Myocyte (in vitro differentiated cells): ENCODE measurements at regions not wholly inside any gene's neighbourhood (a gene's known extent, or its start where the extent isn't known, plus 50 kb on each side); places are given as distances from the start of the nearest gene placed in this dataset.
A peak's percentile ranks its signal among the peaks of the same experiment; 100 is the strongest.

ENCODE experiments used
- DNase-seq: peaks from one replicate; pipeline ENCODE4 v3.0.0-alpha.2; 2012; ENCODE audit warnings: low read depth

GRCh38 chr2:82636402-82637020, 1822.6 kb downstream of the SUCLG1 start:
- DNase-seq, result no peak

DNA sequence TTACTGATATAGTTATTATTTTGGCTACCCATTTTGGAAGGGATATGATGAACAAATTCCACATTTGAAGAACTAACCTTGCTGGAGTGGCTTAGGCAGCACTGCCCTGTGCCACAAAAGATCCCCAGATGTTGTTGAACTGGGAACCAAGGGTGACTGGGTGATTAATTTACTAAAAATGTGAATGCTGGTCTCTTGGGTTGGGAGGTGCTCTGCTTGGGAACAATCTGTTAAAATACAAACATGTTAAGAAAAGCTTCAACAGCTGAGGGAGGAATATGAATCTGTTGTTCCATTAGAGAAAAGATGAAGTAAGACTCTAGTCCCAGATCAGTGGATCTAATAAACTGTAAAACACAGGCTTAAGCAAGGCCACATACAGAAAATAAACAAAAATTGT, 1860.1 kb downstream of the SUCLG1 start:
- DNase-seq, result peak; percentile 10

GRCh38 chr2:82596581-82596980, 1862.5 kb downstream of the SUCLG1 start:
- no peak for DNase-seq

DNA sequence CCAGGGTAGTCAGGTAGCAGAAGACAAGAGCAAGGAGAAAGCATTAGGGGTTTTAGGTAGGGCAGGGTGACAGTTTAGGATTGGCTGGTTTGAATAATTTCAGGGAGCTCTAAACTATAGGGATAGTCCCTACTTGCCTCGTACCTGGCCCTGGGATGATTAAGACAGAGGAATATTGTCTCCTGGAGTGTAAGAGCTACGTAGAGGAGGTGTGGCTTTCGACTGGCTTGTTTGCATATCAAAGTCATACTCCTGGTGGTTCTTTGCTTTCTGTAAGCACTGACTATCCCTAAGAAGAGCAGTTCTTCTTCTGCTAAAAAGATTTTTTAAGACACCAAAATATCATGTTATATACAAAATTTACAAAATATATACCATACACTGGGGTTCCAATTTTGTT, 1867.4 kb downstream of the SUCLG1 start:
- DNase-seq, result no peak

- no peak for DNase-seq
These were observed 1882.4 kb downstream of the SUCLG1 start for GRCh38 chr2:82576656-82577055.

- DNase-seq, result no peak
These were observed 1919.8 kb downstream of the SUCLG1 start for GRCh38 chr2:82539280-82539621.

DNA sequence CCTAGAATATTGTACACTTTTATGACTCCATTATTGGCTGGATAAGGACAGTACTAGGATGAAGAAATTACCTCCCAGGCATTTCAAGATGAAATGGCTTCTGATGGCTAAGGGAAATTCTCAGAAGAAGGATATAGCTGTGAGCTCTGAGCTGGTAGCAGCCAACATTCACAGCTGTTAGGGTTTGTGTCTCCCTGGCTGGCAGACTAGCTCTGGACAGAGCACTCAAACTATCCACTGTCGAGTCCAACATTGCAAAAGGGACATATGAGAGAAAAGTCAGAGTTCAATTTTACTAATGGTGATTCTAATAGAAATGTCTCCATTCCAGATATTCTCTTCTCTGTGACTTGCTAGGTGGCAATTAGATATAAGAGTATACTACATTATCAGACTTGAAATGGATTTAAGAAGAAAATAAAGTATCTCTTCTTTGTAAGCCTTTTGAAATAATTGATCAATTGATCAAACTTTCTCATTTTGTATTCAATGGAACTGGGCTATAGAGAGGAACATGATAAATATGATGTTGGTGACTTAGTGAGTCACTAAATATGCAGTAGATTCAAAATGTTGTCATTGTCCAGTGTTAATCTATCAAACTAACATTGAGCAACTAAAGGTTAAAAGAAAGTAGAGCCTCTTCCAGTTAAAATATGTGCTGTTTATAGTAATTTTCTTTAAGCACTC, 1920.3 kb downstream of the SUCLG1 start:
- peak; percentile 54 for DNase-seq

DNA sequence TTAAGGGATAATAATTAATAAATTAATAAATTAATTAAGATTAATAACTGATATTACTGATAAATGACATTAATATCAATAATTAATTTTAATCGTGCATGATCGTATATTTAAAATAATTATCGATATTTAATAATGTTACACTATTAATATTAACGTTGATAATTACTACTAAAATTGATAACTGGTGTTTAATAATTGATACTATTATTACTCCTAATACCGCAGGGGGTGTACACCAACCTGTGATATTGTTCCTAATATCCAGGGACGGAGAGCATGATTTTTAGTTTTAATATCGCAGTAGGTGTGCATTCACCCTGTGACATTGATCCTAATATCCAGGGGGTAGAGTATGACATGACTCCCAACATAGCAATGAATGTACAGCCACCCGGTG, 1930.8 kb downstream of the SUCLG1 start:
- DNase-seq, result no peak

DNA sequence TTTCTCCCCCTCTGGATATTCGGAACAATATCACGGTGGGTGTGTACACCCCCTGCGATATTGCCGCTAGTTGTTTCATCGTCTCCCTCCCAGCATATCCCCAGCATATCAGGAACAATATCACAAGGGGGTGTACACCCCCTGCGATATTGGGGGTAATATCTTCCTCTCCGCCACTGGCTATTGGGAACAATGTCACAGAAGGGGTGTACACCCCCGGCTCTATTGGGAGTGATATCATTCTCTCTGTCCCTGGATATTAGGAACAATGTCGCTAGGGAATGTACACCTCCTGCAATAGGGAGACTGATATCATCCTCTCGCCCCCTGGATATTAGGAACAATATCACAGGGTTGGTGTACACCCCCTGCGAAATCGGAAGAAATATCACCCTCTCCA, 1932.0 kb downstream of the SUCLG1 start:
- DNase-seq, result no peak

- DNase-seq, result no peak
These were observed 1932.8 kb downstream of the SUCLG1 start for GRCh38 chr2:82526277-82526676.

DNA sequence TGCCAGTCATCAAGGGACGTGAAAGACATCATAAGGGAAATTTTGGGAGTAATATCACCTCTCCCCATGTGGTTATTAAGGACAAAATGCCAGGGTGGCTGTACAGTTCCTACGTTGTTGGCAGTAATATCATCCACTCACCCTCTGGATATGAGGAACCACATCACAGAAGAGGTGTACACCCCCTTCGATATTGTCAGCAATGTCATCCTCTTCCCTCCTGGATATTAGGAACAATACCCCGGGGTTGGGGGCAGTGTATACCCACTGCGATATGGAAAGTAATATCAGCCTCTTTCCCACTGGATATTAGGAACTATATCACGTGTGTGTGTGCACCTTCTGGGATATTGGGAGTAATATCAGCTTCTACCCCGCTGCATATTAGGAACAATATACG, 1933.3 kb downstream of the SUCLG1 start:
- no peak for DNase-seq

GRCh38 chr2:82524826-82525225, 1934.3 kb downstream of the SUCLG1 start:
- no peak for DNase-seq

DNA sequence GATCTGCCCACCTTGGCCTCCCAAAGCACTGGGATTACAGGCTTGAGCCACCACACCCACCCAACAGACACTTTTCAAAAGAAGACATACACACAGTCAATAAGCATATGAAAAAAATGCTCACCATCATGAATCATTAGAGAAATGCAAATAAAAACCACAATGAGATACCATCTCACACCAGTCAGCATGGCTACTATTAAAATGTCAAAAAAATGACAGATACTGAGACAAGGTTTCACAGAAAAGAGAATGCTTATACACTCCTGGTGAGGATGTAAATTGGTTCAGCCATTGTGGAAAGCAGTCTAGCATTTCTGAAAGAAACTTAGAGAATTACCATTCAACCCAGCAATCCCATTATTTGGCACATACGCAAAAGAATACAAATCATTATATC, 1947.2 kb downstream of the SUCLG1 start:
- no peak for DNase-seq

DNA sequence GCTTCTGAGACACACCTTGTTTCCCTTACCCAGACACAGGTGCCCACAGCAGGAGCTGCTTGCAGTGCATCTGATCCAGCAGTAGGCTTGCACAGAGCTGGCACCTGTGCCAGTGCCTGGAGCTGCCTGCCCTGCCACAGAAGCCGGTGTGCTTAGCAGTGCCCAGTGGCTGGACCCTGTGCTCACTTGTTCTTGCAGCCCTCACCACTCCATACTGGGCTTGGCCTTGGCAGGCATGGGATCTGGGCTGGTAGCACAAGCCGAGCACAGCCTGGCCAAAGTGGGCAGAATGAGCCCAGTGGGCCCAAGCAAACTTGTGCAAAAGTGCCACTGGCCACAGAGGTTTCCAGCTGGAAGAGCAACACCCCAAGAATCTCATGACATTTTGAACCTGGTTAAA, 1950.4 kb downstream of the SUCLG1 start:
- no peak for DNase-seq

- no peak for DNase-seq
These were observed 1951.4 kb downstream of the SUCLG1 start for GRCh38 chr2:82507657-82508056.

GRCh38 chr2:82501217-82501616, 1957.9 kb downstream of the SUCLG1 start:
- no peak for DNase-seq

DNA sequence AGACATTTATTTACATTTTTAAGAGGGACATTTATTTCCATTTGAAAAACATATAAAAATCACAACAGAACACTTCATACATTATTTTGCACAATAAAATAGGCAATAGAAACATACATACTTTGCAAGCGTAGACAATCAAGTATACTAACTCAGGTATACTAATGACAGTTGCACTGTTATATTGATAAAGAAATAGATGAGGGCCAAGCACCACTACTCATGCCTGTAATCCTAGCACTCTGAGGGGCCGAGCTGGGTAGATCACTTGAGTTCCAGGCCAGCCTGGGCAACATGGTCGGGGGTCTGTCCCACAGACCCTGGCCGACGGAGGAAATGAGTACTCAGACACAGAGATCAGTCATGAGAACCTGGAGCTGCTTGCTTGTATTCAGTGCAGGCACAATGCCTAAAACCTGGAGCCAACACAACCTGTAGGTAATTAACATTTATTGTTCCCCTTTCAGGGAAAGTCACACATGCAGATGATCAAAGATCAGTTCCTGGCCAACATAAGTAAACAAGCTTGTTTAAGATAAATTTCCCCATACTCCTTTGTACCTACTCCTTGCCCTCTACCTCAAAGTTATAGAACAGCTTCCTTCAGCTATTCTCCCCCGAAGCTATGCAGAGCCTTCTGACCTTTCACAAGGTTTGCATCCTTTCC, 1960.2 kb downstream of the SUCLG1 start:
- no peak for DNase-seq

GRCh38 chr2:82494739-82495138, 1964.3 kb downstream of the SUCLG1 start:
- peak; percentile 2 for DNase-seq

DNA sequence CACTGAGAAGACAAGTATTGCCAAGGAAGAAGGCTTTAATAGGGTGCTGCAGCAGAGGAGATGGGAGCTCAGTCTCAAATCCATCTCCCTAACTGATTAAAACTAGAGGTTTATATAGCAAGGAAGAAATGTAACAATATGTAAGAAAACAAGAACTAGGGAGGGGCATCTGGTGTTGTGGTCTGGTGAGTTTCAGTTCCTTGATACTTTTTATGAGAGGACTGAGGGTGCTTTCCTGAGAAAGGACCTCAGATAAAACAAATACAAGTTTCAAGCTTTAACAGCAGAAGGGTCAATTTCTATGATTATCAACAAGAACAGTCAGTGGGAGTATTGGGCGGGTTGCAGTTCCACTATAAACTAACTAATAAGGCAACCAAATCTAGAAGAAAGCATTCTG, 1967.5 kb downstream of the SUCLG1 start:
- DNase-seq, result no peak

DNA sequence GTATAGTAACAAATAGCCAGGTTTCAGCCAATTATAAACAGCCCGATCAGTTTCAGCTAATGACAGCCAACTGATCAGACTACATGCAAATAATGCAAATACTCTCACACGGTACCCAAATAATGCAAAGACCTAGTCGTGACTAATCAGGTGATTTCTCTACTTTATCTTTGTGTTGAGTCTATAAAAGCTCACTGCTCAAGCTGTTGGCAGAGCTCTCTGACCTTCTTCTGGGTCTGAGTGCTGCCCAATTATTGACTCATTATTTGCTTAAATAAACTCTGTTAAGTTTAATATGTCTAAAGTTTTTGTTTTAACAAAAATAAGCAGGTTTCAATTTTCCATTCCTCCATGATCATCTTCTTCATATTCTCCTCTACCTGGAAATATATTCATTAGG, 1971.7 kb downstream of the SUCLG1 start:
- DNase-seq, result no peak

DNA sequence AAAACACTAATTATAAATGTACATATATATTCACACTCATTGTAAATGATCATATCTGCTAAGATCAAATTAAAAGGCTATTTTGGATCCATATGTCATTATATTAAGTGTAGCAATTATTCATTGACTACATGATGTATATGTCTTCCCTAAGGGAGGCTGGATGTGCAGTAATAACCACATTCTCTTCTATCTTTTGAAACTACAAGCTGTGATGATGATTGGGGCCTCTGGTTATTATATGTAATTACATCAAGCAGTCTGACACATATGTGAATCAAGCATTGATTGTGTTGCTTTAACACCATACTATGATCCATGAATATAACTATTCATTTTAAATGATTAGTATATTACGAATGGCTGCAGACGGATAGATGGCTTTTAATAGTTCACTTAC, 1973.4 kb downstream of the SUCLG1 start:
- no peak for DNase-seq

- no peak for DNase-seq
These were observed 1977.9 kb downstream of the SUCLG1 start for GRCh38 chr2:82481207-82481606.

- no peak for DNase-seq
These were observed 1980.4 kb downstream of the SUCLG1 start for GRCh38 chr2:82478641-82479040.
